GM19025 (cell line): ENCODE measurements at regions not wholly inside any gene's neighbourhood (a gene's known extent, or its start where the extent isn't known, plus 50 kb on each side); places are given as distances from the start of the nearest gene placed in this dataset.
A peak's percentile ranks its signal among the peaks of the same experiment; 100 is the strongest.
"Not testable (repeated sequence)": the region's sequence is repeated elsewhere in the genome, so short reads cannot be mapped to it uniquely, and the experiment has no call there.

ENCODE experiments used
- ATAC-seq: cut with Tn5 transposase; IDR thresholded peaks from one replicate; pipeline ENCODE4 v1.9.1; 2021; ENCODE audit warnings: mild to moderate bottlenecking, low read depth, moderate library complexity; ENCODE audit not compliant: unreplicated experiment

- no peak for ATAC-seq
Measured at GRCh38 chr2:144631636-144632035, 111.7 kb upstream of the ZEB2 start.

- ATAC-seq: peak; percentile 84
Measured at GRCh38 chr2:144630459-144631215, 110.7 kb upstream of the ZEB2 start.

GRCh38 chr2:144629935-144630334, 110.0 kb upstream of the ZEB2 start:
- ATAC-seq: no peak

- ATAC-seq: no peak
Measured at GRCh38 chr2:144628566-144628965, 108.6 kb upstream of the ZEB2 start.

GRCh38 chr2:144625626-144626025, 105.7 kb upstream of the ZEB2 start:
- no peak for ATAC-seq

- ATAC-seq: no peak
Measured at GRCh38 chr2:144625226-144625625, 105.3 kb upstream of the ZEB2 start.

- ATAC-seq: no peak
Measured at GRCh38 chr2:144624451-144624850, 104.5 kb upstream of the ZEB2 start.

- ATAC-seq: not testable (repeated sequence)
Measured at GRCh38 chr2:144622373-144622772, 102.5 kb upstream of the ZEB2 start.

GRCh38 chr2:144621266-144621665, 101.3 kb upstream of the ZEB2 start:
- no peak for ATAC-seq

- no peak for ATAC-seq
Measured at GRCh38 chr2:144619760-144620159, 99.8 kb upstream of the ZEB2 start.

- ATAC-seq: not testable (repeated sequence)
Measured at GRCh38 chr2:144617171-144617570, 97.3 kb upstream of the ZEB2 start.

- ATAC-seq: no peak
Measured at GRCh38 chr2:144615866-144616565, 96.1 kb upstream of the ZEB2 start.

GRCh38 chr2:144607891-144608521, 88.1 kb upstream of the ZEB2 start:
- ATAC-seq: no peak

GRCh38 chr2:144607099-144607498, 87.2 kb upstream of the ZEB2 start:
- no peak for ATAC-seq

GRCh38 chr2:144606466-144607095, 86.7 kb upstream of the ZEB2 start:
- no peak for ATAC-seq

- ATAC-seq: no peak
Measured at GRCh38 chr2:144605231-144605840, 85.4 kb upstream of the ZEB2 start.

- no peak for ATAC-seq
Measured at GRCh38 chr2:144603334-144603733, 83.4 kb upstream of the ZEB2 start.

GRCh38 chr2:144598906-144599305, 79.0 kb upstream of the ZEB2 start:
- no peak for ATAC-seq

- ATAC-seq: no peak
Measured at GRCh38 chr2:144597894-144598593, 78.1 kb upstream of the ZEB2 start.

- no peak for ATAC-seq
Measured at GRCh38 chr2:144597388-144597787, 77.5 kb upstream of the ZEB2 start.
